Thyroid gland (tissue), 4 donors: ENCODE measurements at regions not wholly inside any gene's neighbourhood (a gene's known extent, or its start where the extent isn't known, plus 50 kb on each side); places are given as distances from the start of the nearest gene placed in this dataset.

ENCODE experiments used
- DNase-seq, 2 donors: peaks; one replicate each; pipeline ENCODE4 v3.0.0-alpha.2; 2019
- H3K27ac ChIP-seq, 3 donors: fragments of 200-600 bp; sonication (generic); 1 replicate in 2 of 3; 2 replicates in 1 of 3; pipeline ENCODE4 v1.5.1; 2016 to 2019; ENCODE audit warnings: mild to moderate bottlenecking in 1 of 3, moderate library complexity in 1 of 3
- H3K27me3 ChIP-seq: fragments of 200-600 bp; sonication (generic); one replicate; pipeline ENCODE4 v1.5.1; 2019
- H3K36me3 ChIP-seq, 2 donors: fragments of 200-600 bp; sonication (generic); one replicate each; pipeline ENCODE4 v1.5.1; 2016 to 2019
- H3K4me1 ChIP-seq, 2 donors: fragments of 200-600 bp; sonication (generic); one replicate each; pipeline ENCODE4 v1.5.1; 2017 to 2019
- H3K4me3 ChIP-seq, 3 donors: fragments of 200-600 bp; sonication (generic); replicated peaks in 1 of 3; 1 replicate in 2 of 3; 2 replicates in 1 of 3; pipeline ENCODE4 v1.5.1; 2016; ENCODE audit warnings: mild to moderate bottlenecking in 1 of 3
- H3K9me3 ChIP-seq: fragments of 200-600 bp; sonication (generic); one replicate; pipeline ENCODE4 v1.5.1; 2017
- POLR2A ChIP-seq, 2 donors: fragments of 450-650 bp; IDR thresholded peaks; one replicate each; pipeline ENCODE4 v1.6.1; 2017; ENCODE audit warnings: antibody characterized with exemption in 2 of 2, mild to moderate bottlenecking in 2 of 2, moderate library complexity in 1 of 2
- WGBS, 2 donors: methylation state at CpG; one replicate each; pipeline ENCODE4 v1.1.5; 2017; 5-methylcytosine and 5-hydroxymethylcytosine counted together
- intact Hi-C: fragments of 100-400 bp; cut with DNase I; formaldehyde crosslinking; loops from one replicate; pipeline ENCODE4 v1.15.1; 2023
- TF ChIP-seq, protein P1 (sequence below), 6 experiments: fragments of 200-600 bp in 3 of 6; fragments of 450-650 bp in 3 of 6; sonication (generic) in 3 of 6; IDR thresholded peaks; one replicate each; pipeline ENCODE4 v1.5.1; 2016 to 2019; ENCODE audit warnings: antibody characterized with exemption in 6 of 6, mild to moderate bottlenecking in 2 of 6, inconsistent platforms in 1 of 6, moderate library complexity in 1 of 6

DNA sequence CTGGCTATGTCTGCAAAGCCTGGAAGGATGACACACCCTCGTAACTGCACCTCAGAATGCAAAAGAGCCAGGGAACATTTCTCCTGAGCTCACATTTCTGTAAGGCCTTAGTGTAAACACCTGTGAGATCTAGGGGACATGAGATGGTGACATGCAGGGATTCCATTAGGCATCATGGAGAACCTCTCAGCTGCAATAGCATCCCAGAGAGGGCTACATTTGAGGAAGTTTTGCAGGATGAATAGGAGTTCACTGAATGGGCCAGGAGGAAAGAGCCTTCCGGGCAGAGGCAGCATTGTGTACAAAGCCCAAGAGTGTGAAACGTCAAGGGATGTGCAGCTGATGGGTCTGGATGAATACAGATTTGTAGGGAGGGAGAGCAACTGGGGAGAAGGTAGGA lies 223.0 kb upstream of the RPL38 start:
- intact Hi-C loops, result no loop called here
- TF ChIP-seq, protein P1, sequence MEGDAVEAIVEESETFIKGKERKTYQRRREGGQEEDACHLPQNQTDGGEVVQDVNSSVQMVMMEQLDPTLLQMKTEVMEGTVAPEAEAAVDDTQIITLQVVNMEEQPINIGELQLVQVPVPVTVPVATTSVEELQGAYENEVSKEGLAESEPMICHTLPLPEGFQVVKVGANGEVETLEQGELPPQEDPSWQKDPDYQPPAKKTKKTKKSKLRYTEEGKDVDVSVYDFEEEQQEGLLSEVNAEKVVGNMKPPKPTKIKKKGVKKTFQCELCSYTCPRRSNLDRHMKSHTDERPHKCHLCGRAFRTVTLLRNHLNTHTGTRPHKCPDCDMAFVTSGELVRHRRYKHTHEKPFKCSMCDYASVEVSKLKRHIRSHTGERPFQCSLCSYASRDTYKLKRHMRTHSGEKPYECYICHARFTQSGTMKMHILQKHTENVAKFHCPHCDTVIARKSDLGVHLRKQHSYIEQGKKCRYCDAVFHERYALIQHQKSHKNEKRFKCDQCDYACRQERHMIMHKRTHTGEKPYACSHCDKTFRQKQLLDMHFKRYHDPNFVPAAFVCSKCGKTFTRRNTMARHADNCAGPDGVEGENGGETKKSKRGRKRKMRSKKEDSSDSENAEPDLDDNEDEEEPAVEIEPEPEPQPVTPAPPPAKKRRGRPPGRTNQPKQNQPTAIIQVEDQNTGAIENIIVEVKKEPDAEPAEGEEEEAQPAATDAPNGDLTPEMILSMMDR (IDR thresholded peaks at IDR 0.05), result no peak
- no peak for TF ChIP-seq POLR2A (IDR thresholded peaks at IDR 0.05)

DNA sequence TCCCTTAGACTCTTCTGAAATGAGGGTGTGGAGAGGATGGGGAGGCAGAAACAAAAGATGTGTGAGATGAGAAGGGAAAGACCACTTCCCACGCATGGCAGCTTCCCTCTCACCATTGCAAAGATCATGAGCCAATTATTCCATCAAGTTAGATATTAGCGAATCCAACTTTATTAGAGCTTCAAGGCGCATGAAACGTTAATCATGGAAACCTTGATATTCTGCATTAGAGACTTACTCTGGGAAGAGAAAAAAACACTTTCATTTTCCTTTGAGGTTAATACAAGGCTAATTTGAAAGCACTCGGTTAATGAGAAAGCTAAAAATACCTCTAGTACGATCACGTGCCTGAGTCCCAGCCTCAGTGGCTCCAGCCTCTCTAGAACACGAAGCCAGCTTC lies 220.6 kb upstream of the RPL38 start:
- intact Hi-C loops, result no loop called here
- Histone ChIP-seq H3K27ac (no peak overlapping the region), H3K9me3 (no peaks in the 10 kb centered on the region), H3K27me3 (no peaks in the 10 kb centered on the region), H3K4me1 (no peaks in the 10 kb centered on the region), H3K36me3 (no peaks in the 10 kb centered on the region), H3K4me3 (no peak overlapping the region)
- 80 to 81% methylated on average over 8 of the region's 8 CpGs for WGBS, 2 donors
- DNase-seq, result no peak
- TF ChIP-seq, protein P1 (IDR thresholded peaks at IDR 0.05), result no peak
- TF ChIP-seq POLR2A (IDR thresholded peaks at IDR 0.05), result no peak

More for the DNA sequence above, 223.0 kb upstream of the RPL38 start:
- Histone ChIP-seq H3K4me3 (no peak overlapping the region), H3K36me3 (no peaks in the 10 kb centered on the region), H3K27me3 (no peaks in the 10 kb centered on the region), H3K9me3 (no peaks in the 10 kb centered on the region), H3K4me1 (peaks cover 10 to 13% of the 10 kb centered on the region in 2 donors), H3K27ac (no peak overlapping the region)
- DNase-seq, result no peak
- 78 to 82% methylated on average over 3 of the region's 3 CpGs for WGBS, 2 donors

DNA sequence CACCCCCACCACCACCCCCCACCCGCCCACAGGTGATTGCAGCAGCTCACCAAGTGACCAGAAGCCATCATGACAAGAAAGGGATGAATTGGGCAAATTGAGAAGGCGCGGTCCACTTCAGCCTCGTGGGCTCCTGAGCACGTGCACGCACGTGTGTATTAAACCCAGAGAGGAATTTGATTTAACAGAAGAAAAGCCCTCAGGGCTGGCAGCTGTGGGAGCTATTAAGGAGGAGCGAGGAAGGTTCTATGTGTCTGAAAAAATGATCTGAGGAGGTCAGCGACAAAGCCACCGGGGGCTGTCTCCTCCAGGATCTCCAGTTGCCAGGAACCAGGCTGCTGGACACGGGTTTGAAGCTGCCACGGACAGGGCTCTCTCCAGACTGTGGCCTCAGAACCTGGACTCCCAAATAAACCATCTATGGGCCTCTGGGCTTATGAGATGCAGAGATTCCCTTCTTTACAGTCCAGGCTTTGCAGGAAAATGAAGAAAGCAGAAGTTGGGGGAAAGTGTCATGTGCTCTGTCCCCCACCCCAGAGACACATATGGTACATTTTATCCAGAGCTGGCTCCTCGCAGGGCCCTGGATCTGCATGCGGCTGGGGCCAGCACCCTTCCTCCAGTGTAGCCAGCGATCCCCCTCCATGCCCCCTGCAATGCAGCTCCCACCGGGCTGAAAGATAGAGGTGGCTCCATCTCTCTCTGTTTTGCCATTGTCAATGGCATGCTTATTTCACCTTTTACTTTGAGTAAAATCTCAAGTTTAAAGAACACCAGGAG lies 219.7 kb upstream of the RPL38 start:
- TF ChIP-seq POLR2A (IDR thresholded peaks at IDR 0.05), result no peak
- TF ChIP-seq, protein P1 (IDR thresholded peaks at IDR 0.05), result no peak
- Histone ChIP-seq H3K36me3 (no peaks in the 10 kb centered on the region), H3K9me3 (no peaks in the 10 kb centered on the region), H3K4me1 (no peaks in the 10 kb centered on the region), H3K27me3 (no peaks in the 10 kb centered on the region), H3K4me3 (no peak overlapping the region), H3K27ac (no peak overlapping the region)
- intact Hi-C loops, result no loop called here
- 80 to 81% methylated on average over 16 of the region's 16 CpGs for WGBS, 2 donors
- no peak for DNase-seq

DNA sequence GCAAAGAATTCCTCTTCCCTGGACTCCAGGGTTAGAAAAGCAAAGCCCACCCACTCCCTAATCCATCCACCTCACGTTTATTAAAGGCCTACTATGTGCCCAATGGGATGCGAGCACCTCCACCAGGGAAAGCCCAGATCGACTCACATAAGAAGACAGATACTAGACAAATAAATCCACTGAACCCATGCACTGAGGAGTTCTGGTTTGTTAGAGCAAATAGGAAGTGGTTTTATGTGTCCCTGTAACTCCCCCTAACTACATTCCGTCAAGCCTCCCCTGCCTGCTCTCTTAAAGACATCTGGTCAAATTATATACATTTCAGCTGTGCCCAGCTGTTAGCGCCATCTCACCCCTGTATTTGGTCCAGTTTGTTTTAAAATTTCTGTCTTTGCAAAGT lies 218.5 kb upstream of the RPL38 start:
- Histone ChIP-seq H3K4me1 (no peaks in the 10 kb centered on the region), H3K9me3 (no peaks in the 10 kb centered on the region), H3K4me3 (no peak overlapping the region), H3K27ac (no peak overlapping the region), H3K36me3 (no peaks in the 10 kb centered on the region), H3K27me3 (no peaks in the 10 kb centered on the region)
- TF ChIP-seq, protein P1 (IDR thresholded peaks at IDR 0.05), result no peak
- no peak for TF ChIP-seq POLR2A (IDR thresholded peaks at IDR 0.05)
- DNase-seq, result no peak
- 51 to 52% methylated on average over 5 of the region's 5 CpGs for WGBS, 2 donors
- intact Hi-C loops, result no loop called here

DNA sequence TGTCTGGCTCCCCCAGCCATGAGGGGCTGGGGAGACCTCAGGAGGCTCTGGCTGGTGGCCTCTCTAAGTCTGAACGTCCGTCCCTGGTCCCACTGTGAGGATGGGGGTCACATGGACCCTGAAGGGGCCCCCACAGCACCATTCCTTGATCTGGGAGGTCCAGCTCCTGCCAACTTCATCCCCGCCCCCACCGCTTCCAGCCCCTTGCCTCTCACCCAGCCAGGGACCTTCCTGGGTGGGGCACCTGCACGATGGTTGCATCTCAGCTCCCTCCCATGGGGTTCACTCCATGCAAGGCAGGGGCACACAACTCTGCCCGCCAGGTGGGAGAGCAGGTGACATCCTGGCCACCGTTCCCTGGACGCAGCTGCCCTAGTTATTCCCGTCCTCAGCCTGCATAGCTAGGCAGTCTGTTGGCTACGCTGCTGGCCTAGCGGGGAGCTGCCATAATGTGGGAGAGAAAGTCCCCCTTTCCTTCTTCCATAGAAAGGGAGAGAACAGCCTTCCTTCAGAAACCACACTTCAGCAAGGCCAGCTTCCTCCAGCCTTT lies 217.9 kb upstream of the RPL38 start:
- H3K4me3 ChIP-seq, result no peak overlapping the region
- no peaks in the 10 kb centered on the region for H3K27me3 ChIP-seq
- no peaks in the 10 kb centered on the region for H3K4me1 ChIP-seq
- intact Hi-C loops, result no loop called here
- WGBS, 2 donors, result 91% methylated on average over 8 to 11 of the region's 11 CpGs
- no peaks in the 10 kb centered on the region for H3K9me3 ChIP-seq
- H3K36me3 ChIP-seq, result no peaks in the 10 kb centered on the region
- H3K27ac ChIP-seq, result no peak overlapping the region
- no peak for DNase-seq
- TF ChIP-seq, protein P1 (IDR thresholded peaks at IDR 0.05), result no peak
- TF ChIP-seq POLR2A (IDR thresholded peaks at IDR 0.05), result no peak
